PC-3 (cell line): ENCODE measurements at regions not wholly inside any gene's neighbourhood (a gene's known extent, or its start where the extent isn't known, plus 50 kb on each side); places are given as distances from the start of the nearest gene placed in this dataset.

Experiments used
- ATAC-seq: fragments of 200-7000 bp; cut with Tn5 transposase; 2 replicates; pipeline ENCODE4 v1.9.1; 2020; ENCODE audit warnings: mild to moderate bottlenecking, moderate library complexity
- BruUV-seq: library from RNA; stranded (reverse); fragments of 400-500 nt; replicated peaks from 2 replicates; lab custom pipeline; 2021; lab: Mats Ljungman, UMichigan
- CTCF ChIA-PET: fragments of 300-600 bp; sonication (Branson Sonifier 250); formaldehyde crosslinking; loops from one replicate; lab custom pipeline; 2022; ENCODE audit warnings: antibody characterized with exemption; lab: Charles Lee
- POLR2A ChIA-PET: fragments of 300-600 bp; sonication (Branson Sonifier 250); formaldehyde crosslinking; loops from one replicate; lab custom pipeline; 2022; ENCODE audit warnings: antibody characterized with exemption; ENCODE audit not compliant: unreplicated experiment; lab: Charles Lee
- DNase-seq: peaks from one replicate; pipeline ENCODE4 v3.0.0-alpha.2; 2015
- H2AFZ ChIP-seq: fragments of 300-600 bp; sonication (generic); 2 replicates; pipeline ENCODE4 v1.6.0; 2016; ENCODE audit warnings: antibody characterized with exemption, low read length
- H3F3A ChIP-seq: fragments of 300-600 bp; sonication (generic); one replicate; pipeline ENCODE4 v1.6.0; 2017; ENCODE audit warnings: antibody characterized with exemption, low read length, control low read depth, mild to moderate bottlenecking; ENCODE audit not compliant: unreplicated experiment
- H3K27ac ChIP-seq: fragments of 300-600 bp; sonication (generic); 2 replicates; pipeline ENCODE4 v1.5.1; 2016; ENCODE audit warnings: mild to moderate bottlenecking, low read length
- H3K27me3 ChIP-seq: fragments of 300-600 bp; sonication (generic); 2 replicates; pipeline ENCODE4 v1.6.1; 2016; ENCODE audit warnings: low read length, mixed read lengths
- H3K36me3 ChIP-seq: fragments of 300-600 bp; sonication (generic); 2 replicates; pipeline ENCODE4 v1.6.1; 2016; ENCODE audit warnings: low read depth, mixed run types, low read length, mixed read lengths
- H3K4me1 ChIP-seq: fragments of 300-600 bp; sonication (generic); 2 replicates; pipeline ENCODE4 v1.5.1; 2016; ENCODE audit warnings: low read length; ENCODE audit not compliant: insufficient read depth
- H3K4me2 ChIP-seq: fragments of 300-600 bp; sonication (generic); 2 replicates; pipeline ENCODE4 v1.6.0; 2016; ENCODE audit warnings: low read length
- H3K4me3 ChIP-seq: fragments of 300-600 bp; sonication (generic); 2 replicates; pipeline ENCODE4 v1.5.1; 2016; ENCODE audit warnings: mild to moderate bottlenecking, low read length, mixed read lengths
- H3K79me2 ChIP-seq: fragments of 300-600 bp; sonication (generic); 2 replicates; pipeline ENCODE4 v1.6.1; 2017; ENCODE audit warnings: low read length, mixed read lengths
- H3K9ac ChIP-seq: fragments of 300-600 bp; sonication (generic); 2 replicates; pipeline ENCODE4 v1.6.0; 2016; ENCODE audit warnings: mild to moderate bottlenecking, low read length
- H3K9me2 ChIP-seq: fragments of 300-600 bp; sonication (generic); replicated peaks from 2 replicates; pipeline ENCODE4 v1.6.1; 2016; ENCODE audit warnings: mixed run types, low read length, mixed read lengths
- H3K9me3 ChIP-seq: fragments of 300-600 bp; sonication (generic); 2 replicates; pipeline ENCODE4 v1.6.1; 2016; ENCODE audit warnings: low read length, mixed read lengths
- H4K20me1 ChIP-seq: fragments of 300-600 bp; sonication (generic); 2 replicates; pipeline ENCODE4 v1.6.1; 2016; ENCODE audit warnings: low read length, mixed read lengths
- EZH2 ChIP-seq: fragments of 300-600 bp; sonication (generic); IDR thresholded peaks from one replicate; pipeline ENCODE4 v1.6.1; 2017; ENCODE audit warnings: antibody characterized with exemption, mild to moderate bottlenecking, low read length; ENCODE audit not compliant: unreplicated experiment
- EZH2phosphoT487 ChIP-seq: fragments of 300-600 bp; sonication (generic); IDR thresholded peaks from 2 replicates; pipeline ENCODE4 v1.6.1; 2018; ENCODE audit warnings: mild to moderate bottlenecking, antibody characterized with exemption, low read length, borderline replicate concordance
- intact Hi-C: fragments of 100-400 bp; cut with micrococcal nuclease; formaldehyde crosslinking; loops from 2 replicates; pipeline ENCODE4 v1.9.0; 2023
- TF ChIP-seq, protein P1 (sequence below): fragments of 300-600 bp; sonication (generic); conservative IDR thresholded peaks from 2 replicates; pipeline ENCODE4 v1.5.1; 2017; ENCODE audit warnings: antibody characterized with exemption, low read depth, mild to moderate bottlenecking, low read length

GRCh38 chr2:14140009-14140550, 492.4 kb upstream of the LRATD1 start:
- ATAC-seq (no peak), DNase-seq (no peak)
- H3K27ac ChIP-seq, result no peak overlapping the region
- H3K27me3 ChIP-seq, result peaks cover 15% of the 10 kb centered on the region; the same call in 1 of the 2 replicates
- no peaks in the 10 kb centered on the region for H3K9me3 ChIP-seq
- H3K9me2 ChIP-seq, result no peaks in the 10 kb centered on the region
- intact Hi-C loops, result no loop called here
- no peak overlapping the region for H2AFZ ChIP-seq
- no peaks in the 10 kb centered on the region for H3K36me3 ChIP-seq
- no peak overlapping the region for H3K4me3 ChIP-seq
- TF ChIP-seq EZH2 (no peak), EZH2phosphoT487 (no peak)
- TF ChIP-seq, protein P1, sequence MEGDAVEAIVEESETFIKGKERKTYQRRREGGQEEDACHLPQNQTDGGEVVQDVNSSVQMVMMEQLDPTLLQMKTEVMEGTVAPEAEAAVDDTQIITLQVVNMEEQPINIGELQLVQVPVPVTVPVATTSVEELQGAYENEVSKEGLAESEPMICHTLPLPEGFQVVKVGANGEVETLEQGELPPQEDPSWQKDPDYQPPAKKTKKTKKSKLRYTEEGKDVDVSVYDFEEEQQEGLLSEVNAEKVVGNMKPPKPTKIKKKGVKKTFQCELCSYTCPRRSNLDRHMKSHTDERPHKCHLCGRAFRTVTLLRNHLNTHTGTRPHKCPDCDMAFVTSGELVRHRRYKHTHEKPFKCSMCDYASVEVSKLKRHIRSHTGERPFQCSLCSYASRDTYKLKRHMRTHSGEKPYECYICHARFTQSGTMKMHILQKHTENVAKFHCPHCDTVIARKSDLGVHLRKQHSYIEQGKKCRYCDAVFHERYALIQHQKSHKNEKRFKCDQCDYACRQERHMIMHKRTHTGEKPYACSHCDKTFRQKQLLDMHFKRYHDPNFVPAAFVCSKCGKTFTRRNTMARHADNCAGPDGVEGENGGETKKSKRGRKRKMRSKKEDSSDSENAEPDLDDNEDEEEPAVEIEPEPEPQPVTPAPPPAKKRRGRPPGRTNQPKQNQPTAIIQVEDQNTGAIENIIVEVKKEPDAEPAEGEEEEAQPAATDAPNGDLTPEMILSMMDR, result no peak
- H4K20me1 ChIP-seq, result no peaks in the 10 kb centered on the region
- CTCF ChIA-PET, result no interaction called here
- H3K4me2 ChIP-seq, result no peak overlapping the region
- POLR2A ChIA-PET, result no interaction called here
- no peaks in the 10 kb centered on the region for H3F3A ChIP-seq
- H3K4me1 ChIP-seq, result no peaks in the 10 kb centered on the region
- H3K9ac ChIP-seq, result no peak overlapping the region
- no TSS peak for BruUV-seq
- no peaks in the 10 kb centered on the region for H3K79me2 ChIP-seq

- DNase-seq, result no peak
- Histone ChIP-seq H3K4me2 (no peak overlapping the region), H4K20me1 (no peaks in the 10 kb centered on the region), H3K4me1 (no peaks in the 10 kb centered on the region), H3K4me3 (no peak overlapping the region), H3K79me2 (no peaks in the 10 kb centered on the region), H2AFZ (no peak overlapping the region), H3K9ac (no peak overlapping the region), H3F3A (no peaks in the 10 kb centered on the region), H3K9me2 (no peaks in the 10 kb centered on the region), H3K27ac (no peak overlapping the region), H3K27me3 (peaks cover 15% of the 10 kb centered on the region; the same call in 1 of the 2 replicates), H3K36me3 (no peaks in the 10 kb centered on the region), H3K9me3 (no peaks in the 10 kb centered on the region)
- no TSS peak for BruUV-seq
- ATAC-seq, result no peak
- no peak for TF ChIP-seq EZH2
- TF ChIP-seq, protein P1, result no peak
- TF ChIP-seq EZH2phosphoT487, result no peak
- intact Hi-C loops, result no loop called here
- POLR2A ChIA-PET, result interaction anchor here (0.6 kb wide), 1 partner anchor 520 kb away, joined by 4 read pairs; no protein-coding TSS in a partner anchor
- CTCF ChIA-PET, result no interaction called here
These were observed 489.1 kb upstream of the LRATD1 start for GRCh38 chr2:14143435-14143834.

- Histone ChIP-seq H3K36me3 (no peaks in the 10 kb centered on the region), H3F3A (no peaks in the 10 kb centered on the region), H3K4me1 (no peaks in the 10 kb centered on the region), H3K79me2 (no peaks in the 10 kb centered on the region), H3K4me3 (no peak overlapping the region), H4K20me1 (no peaks in the 10 kb centered on the region), H3K9me3 (no peaks in the 10 kb centered on the region), H3K27me3 (no peaks in the 10 kb centered on the region), H3K9me2 (no peaks in the 10 kb centered on the region), H3K27ac (no peak overlapping the region), H3K9ac (no peak overlapping the region), H2AFZ (no peak overlapping the region), H3K4me2 (no peak overlapping the region)
- intact Hi-C loops, result no loop called here
- no TSS peak for BruUV-seq
- ChIA-PET CTCF (no interaction called here), POLR2A (no interaction called here)
- ATAC-seq (no peak; the same call in 1 of the 2 replicates), DNase-seq (peak; percentile 21)
- no peak for TF ChIP-seq EZH2phosphoT487
- TF ChIP-seq, protein P1, result no peak
- TF ChIP-seq EZH2, result no peak
These were observed 484.3 kb upstream of the LRATD1 start for GRCh38 chr2:14148216-14148615.
